Spleen (tissue), 11 donors: ENCODE measurements at regions not wholly inside any gene's neighbourhood (a gene's known extent, or its start where the extent isn't known, plus 50 kb on each side); places are given as distances from the start of the nearest gene placed in this dataset.

Experiments
- DNase-seq: peaks from one replicate; pipeline ENCODE4 v3.0.0-alpha.2; 2020
- H3K27ac ChIP-seq, 8 donors: fragments of 200-600 bp; sonication (generic) in 7 of 8; 1 replicate in 4 of 8; 2 replicates in 4 of 8; pipeline versions ENCODE4 v1.5.0 to v1.8.0; 2016 to 2021; ENCODE audit warnings: inconsistent platforms in 4 of 8, mild to moderate bottlenecking in 4 of 8, moderate library complexity in 1 of 8
- H3K27me3 ChIP-seq, 7 donors: fragments of 200-600 bp; sonication (generic) in 6 of 7; replicated peaks in 1 of 7; 1 replicate in 4 of 7; 2 replicates in 3 of 7; pipeline versions ENCODE4 v1.5.0 to v1.8.0; 2016 to 2021; ENCODE audit warnings: inconsistent platforms in 3 of 7, mild to moderate bottlenecking in 1 of 7
- H3K36me3 ChIP-seq, 6 donors: fragments of 200-600 bp; sonication (generic) in 5 of 6; 1 replicate in 4 of 6; 2 replicates in 2 of 6; pipeline versions ENCODE4 v1.5.0 to v1.8.0; 2016 to 2021; ENCODE audit warnings: inconsistent platforms in 2 of 6
- H3K4me1 ChIP-seq, 6 donors: fragments of 200-600 bp; sonication (generic) in 5 of 6; 1 replicate in 3 of 6; 2 replicates in 3 of 6; pipeline versions ENCODE4 v1.5.0 to v1.8.0; 2016 to 2021; ENCODE audit warnings: inconsistent platforms in 3 of 6
- H3K4me3 ChIP-seq, 8 donors: fragments of 200-600 bp; sonication (generic) in 7 of 8; 1 replicate in 4 of 8; 2 replicates in 4 of 8; pipeline versions ENCODE4 v1.5.0 to v1.8.0; 2016 to 2021; ENCODE audit warnings: inconsistent platforms in 4 of 8, mild to moderate bottlenecking in 4 of 8, moderate library complexity in 2 of 8
- H3K9me3 ChIP-seq, 8 donors: fragments of 200-600 bp; sonication (generic) in 7 of 8; 1 replicate in 4 of 8; 2 replicates in 4 of 8; pipeline versions ENCODE4 v1.5.0 to v1.8.0; 2016 to 2021; ENCODE audit warnings: inconsistent platforms in 4 of 8
- CTCF ChIP-seq, 11 experiments: fragments of 200-600 bp in 7 of 11; fragments of 450-650 bp in 4 of 11; sonication (generic) in 4 of 11; IDR thresholded peaks in 8 of 11; conservative IDR thresholded peaks in 3 of 11; 1 replicate in 7 of 11; 2 replicates in 4 of 11; pipeline versions ENCODE4 v1.4.0 to v1.8.0; 2016 to 2021; ENCODE audit warnings: antibody characterized with exemption in 11 of 11, inconsistent platforms in 4 of 11, mild to moderate bottlenecking in 1 of 11
- POLR2A ChIP-seq, 3 donors: fragments of 450-650 bp; IDR thresholded peaks; one replicate each; pipeline ENCODE4 v1.5.1; 2017; ENCODE audit warnings: antibody characterized with exemption in 3 of 3, mild to moderate bottlenecking in 1 of 3
- POLR2AphosphoS5 ChIP-seq, 3 donors: sonication (generic); formaldehyde crosslinking; IDR thresholded peaks; one replicate each; pipeline ENCODE4 v1.5.1; 2017; ENCODE audit warnings: antibody characterized with exemption in 3 of 3
- WGBS, 5 donors: extraction: QIAGEN DNeasy Blood & Tissue Kit in 3 of 5; methylation state at CpG; one replicate each; pipeline versions ENCODE4 v1.1.5 to v1.1.7; 2013 to 2018; 5-methylcytosine and 5-hydroxymethylcytosine counted together
- intact Hi-C: fragments of 100-400 bp; cut with DNase I; formaldehyde crosslinking; loops from one replicate; pipeline ENCODE4 v1.15.0; 2023; ENCODE audit warnings: low total_unique reads
- donor health status: healthy with polysubstance abuse.
- donor health status: DM: no; HTN: no; CAD: no; lungs with moderate emphysema.
- donor health status: DM: no; HTN: no; CAD: no.
- donor health status: Bipolar disorder and iron deficiency.
- donor health status: healthy.
- donor health status: DM: no; HTN: no; CAD: no.
- donor health status: DM: yes; HTN: yes; CAD: no.

- H3K4me3 ChIP-seq: no peak overlapping the region
- H3K4me1 ChIP-seq: no peaks in the 10 kb centered on the region
- no peaks in the 10 kb centered on the region for H3K36me3 ChIP-seq
- no peaks in the 10 kb centered on the region for H3K27me3 ChIP-seq
- 75 to 87% (median 83%) methylated on average over 2 of the region's 2 CpGs for WGBS, 5 donors
- no peak overlapping the region for H3K27ac ChIP-seq
- TF ChIP-seq POLR2AphosphoS5 (IDR thresholded peaks at IDR 0.05): no peak
- no peak for TF ChIP-seq CTCF (IDR thresholded peaks at IDR 0.05 in 8 of 11, conservative IDR thresholded peaks at IDR 0.05 in 3 of 11)
- no peak for TF ChIP-seq POLR2A (IDR thresholded peaks at IDR 0.05)
- intact Hi-C loops: no loop called here
- DNase-seq: no peak
- H3K9me3 ChIP-seq: peaks cover 0 to 2% (median 0%) of the 10 kb centered on the region in 8 donors
Measured at GRCh38 chr11:130994043-130994442, 77.8 kb upstream of the SNX19 start.

GRCh38 chr11:130995266-130995665 lies 79.0 kb upstream of the SNX19 start:
- no peak overlapping the region for H3K27ac ChIP-seq
- no peaks in the 10 kb centered on the region for H3K27me3 ChIP-seq
- intact Hi-C loops: no loop called here
- 45 to 64% (median 56%) methylated on average over 2 of the region's 2 CpGs for WGBS, 5 donors
- DNase-seq: no peak
- no peaks in the 10 kb centered on the region for H3K4me1 ChIP-seq
- H3K9me3 ChIP-seq: no peaks in the 10 kb centered on the region
- H3K4me3 ChIP-seq: no peak overlapping the region
- no peaks in the 10 kb centered on the region for H3K36me3 ChIP-seq
- TF ChIP-seq POLR2A (IDR thresholded peaks at IDR 0.05): no peak
- TF ChIP-seq CTCF (IDR thresholded peaks at IDR 0.05 in 8 of 11, conservative IDR thresholded peaks at IDR 0.05 in 3 of 11): no peak
- no peak for TF ChIP-seq POLR2AphosphoS5 (IDR thresholded peaks at IDR 0.05)

GRCh38 chr11:130997278-130997677 lies 81.0 kb upstream of the SNX19 start:
- no peak overlapping the region for H3K27ac ChIP-seq
- no peaks in the 10 kb centered on the region for H3K9me3 ChIP-seq
- TF ChIP-seq POLR2AphosphoS5 (IDR thresholded peaks at IDR 0.05) (no peak), POLR2A (IDR thresholded peaks at IDR 0.05) (no peak), CTCF (IDR thresholded peaks at IDR 0.05 in 8 of 11, conservative IDR thresholded peaks at IDR 0.05 in 3 of 11) (no peak)
- H3K36me3 ChIP-seq: no peaks in the 10 kb centered on the region
- 24 to 33% (median 29%) methylated on average over 1 of the region's 1 CpG for WGBS, 5 donors
- intact Hi-C loops: no loop called here
- H3K4me3 ChIP-seq: no peak overlapping the region
- DNase-seq: no peak
- no peaks in the 10 kb centered on the region for H3K27me3 ChIP-seq
- no peaks in the 10 kb centered on the region for H3K4me1 ChIP-seq

GRCh38 chr11:130999086-130999485 lies 82.8 kb upstream of the SNX19 start:
- no peak for DNase-seq
- no peak overlapping the region for H3K4me3 ChIP-seq
- H3K27me3 ChIP-seq: no peaks in the 10 kb centered on the region
- intact Hi-C loops: no loop called here
- 36 to 63% (median 50%) methylated on average over 1 of the region's 1 CpG for WGBS, 5 donors
- TF ChIP-seq CTCF (IDR thresholded peaks at IDR 0.05 in 8 of 11, conservative IDR thresholded peaks at IDR 0.05 in 3 of 11): no peak
- no peaks in the 10 kb centered on the region for H3K9me3 ChIP-seq
- H3K36me3 ChIP-seq: no peaks in the 10 kb centered on the region
- no peaks in the 10 kb centered on the region for H3K4me1 ChIP-seq
- no peak overlapping the region for H3K27ac ChIP-seq
